Raji (cell line): ENCODE measurements at regions not wholly inside any gene's neighbourhood (a gene's known extent, or its start where the extent isn't known, plus 50 kb on each side); places are given as distances from the start of the nearest gene placed in this dataset.

Experiments used
- POLR2A ChIP-seq: IDR thresholded peaks from 2 replicates; pipeline ENCODE4 v1.6.1; 2011; ENCODE audit warnings: low read depth, low read length, control low read depth; ENCODE audit not compliant: insufficient read depth

DNA sequence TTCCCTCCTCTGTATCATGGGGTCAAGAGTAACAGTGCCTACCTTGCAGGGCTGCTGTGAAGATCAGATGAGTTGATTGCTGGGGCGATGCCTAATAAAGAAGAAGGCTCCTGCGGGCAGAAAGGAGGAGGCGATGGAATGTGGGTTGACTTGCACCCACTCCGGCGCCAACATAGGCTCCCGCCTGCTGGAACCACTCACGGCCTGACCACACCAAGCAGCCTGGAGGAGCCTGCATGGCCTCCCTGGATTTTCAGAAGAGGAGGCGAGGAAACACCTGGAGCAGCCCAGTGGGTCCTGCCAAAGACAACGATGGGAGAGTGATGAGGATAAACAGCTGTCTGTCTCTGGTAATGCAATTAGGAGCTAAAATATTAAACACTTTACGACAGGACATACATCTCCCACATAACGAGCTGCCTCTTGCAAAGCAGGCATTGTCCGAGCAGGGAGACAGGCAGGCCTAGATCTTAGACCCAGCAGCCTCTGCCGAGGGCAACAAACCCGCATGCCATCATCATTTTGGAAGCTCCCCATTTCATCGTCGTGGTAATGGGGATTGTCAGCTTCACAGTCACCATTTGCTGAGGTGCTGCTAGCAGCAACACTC lies 302.9 kb upstream of the ZMIZ1 start:
- no peak for TF ChIP-seq POLR2A

GRCh38 chr10:78766603-78767002 lies 302.2 kb upstream of the ZMIZ1 start:
- TF ChIP-seq POLR2A, result no peak

DNA sequence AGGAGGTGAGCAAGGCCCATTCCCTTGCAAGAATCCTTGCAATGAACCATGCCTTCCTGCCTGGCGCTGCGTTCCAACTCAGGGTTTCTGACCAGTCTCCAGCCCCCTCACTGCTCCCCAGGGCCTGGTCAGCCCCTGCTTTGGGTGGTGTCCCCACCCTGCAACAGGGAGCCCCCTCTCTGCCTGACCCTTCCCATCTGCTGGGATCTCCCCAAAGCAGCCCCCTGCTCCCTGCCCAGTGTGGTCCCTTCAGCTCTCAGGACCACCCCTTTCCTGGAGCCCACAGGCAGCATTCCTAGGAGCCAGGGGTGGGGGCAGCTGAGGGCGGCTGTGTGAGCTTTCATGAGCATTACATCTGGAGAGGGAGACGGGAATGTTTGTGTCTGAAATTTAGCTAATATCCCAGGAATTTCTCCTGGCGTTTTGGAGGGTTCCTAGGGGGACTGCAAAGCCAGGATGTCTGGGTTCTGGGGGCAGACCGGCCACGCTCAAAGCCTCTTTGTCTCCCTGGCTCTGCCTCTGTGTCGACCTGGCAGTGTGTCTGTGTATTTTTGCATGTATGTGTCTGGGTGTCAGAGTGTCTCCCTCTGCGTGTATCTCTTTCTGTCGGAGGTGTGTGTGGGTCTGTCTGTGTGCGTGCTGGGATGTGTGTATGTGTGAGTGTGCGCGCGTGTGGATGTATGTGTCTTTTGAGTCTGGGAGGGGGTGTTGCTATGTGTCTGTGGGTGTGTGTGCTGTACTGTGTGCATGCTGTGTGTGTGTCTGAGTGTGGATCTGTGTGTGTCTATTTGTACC lies 300.5 kb upstream of the ZMIZ1 start:
- TF ChIP-seq POLR2A, result no peak

DNA sequence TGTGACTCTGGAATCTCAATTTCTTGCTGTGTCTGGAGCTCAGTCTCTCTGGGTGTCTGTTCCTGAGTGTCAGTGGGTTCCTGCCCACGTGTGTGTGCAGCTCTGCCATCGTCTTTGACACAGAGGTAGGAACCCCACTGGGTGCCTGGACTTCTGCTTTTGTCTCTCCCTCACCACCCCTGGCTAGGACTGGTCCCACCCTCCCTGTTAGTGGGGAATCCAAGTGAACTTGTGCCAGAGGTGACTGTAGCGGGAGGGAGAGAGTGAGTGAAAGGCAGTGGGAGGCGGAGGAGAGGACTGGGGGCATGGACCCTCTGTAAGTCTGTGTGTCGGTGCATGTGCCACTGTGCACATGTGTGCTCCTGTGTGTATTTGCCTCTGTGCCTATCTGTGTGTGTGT lies 299.9 kb upstream of the ZMIZ1 start:
- no peak for TF ChIP-seq POLR2A

DNA sequence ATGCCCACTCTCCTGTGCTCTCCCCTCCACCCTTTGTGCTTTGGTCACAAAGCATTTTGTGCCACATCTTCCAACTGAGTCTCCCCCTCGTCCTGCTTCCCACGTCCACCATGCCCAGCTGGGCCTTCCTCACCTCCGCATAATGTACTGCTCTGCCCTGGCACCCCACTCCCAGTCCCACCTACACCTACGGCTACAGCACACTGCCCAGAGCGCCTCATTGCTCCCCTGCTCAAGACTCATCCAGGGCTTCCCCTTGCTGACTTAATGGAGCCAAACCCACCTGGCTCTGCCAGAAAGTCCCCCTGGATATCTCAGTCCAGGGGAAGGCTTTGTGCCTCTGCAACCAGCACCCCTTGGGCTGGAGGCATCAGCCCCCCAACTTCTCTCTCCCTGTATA lies 299.2 kb upstream of the ZMIZ1 start:
- TF ChIP-seq POLR2A, result no peak

GRCh38 chr10:78770167-78771090 lies 298.3 kb upstream of the ZMIZ1 start:
- no peak for TF ChIP-seq POLR2A

DNA sequence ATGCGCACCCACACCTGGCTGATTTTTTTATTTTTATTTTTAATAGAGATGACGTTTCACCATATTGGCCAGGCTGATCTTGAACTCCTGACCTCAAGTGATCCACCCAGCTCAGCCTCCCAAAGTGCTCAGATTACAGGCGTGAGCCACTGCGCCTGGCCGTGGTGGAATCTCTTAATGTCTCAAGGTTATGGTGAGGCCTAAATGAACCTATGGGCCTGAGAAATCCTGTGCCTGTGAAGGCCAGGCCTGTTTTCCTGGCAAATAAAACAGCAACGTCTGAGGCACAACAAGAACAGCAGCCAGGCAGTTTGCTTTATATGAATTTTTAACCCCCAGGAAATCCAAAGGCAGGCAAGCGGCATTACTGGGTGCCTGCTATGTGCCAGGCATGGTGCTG lies 297.5 kb upstream of the ZMIZ1 start:
- TF ChIP-seq POLR2A, result no peak

GRCh38 chr10:78771808-78772455 lies 296.8 kb upstream of the ZMIZ1 start:
- TF ChIP-seq POLR2A, result no peak

- no peak for TF ChIP-seq POLR2A
Observed at GRCh38 chr10:78772486-78772885, 296.3 kb upstream of the ZMIZ1 start.

DNA sequence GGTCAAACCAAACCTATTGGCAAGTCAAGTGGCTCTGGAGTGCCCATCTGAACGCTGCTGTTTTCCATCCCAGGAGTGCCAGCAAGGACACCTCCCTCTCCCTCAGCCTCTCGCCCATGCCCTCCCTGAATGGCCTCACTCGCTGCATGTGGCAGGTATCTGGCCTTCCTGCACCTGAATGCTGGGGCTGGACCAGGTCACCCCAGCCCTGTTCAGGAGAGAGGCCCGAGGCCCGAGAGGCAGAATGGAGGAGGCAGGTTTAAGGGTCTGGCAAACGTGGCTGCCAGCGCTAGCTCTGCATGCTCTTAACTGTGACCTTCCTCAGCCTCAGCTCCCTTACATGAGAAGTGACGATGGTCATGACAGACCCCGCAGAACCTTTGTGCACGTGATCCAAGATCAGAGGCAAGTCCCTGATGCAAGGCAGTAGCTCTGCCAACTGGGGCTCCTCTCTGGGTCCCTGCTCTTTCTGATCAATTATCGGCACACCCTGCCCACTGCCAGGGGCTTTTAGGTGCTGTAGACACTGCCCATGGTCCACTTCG lies 295.7 kb upstream of the ZMIZ1 start:
- TF ChIP-seq POLR2A, result no peak

DNA sequence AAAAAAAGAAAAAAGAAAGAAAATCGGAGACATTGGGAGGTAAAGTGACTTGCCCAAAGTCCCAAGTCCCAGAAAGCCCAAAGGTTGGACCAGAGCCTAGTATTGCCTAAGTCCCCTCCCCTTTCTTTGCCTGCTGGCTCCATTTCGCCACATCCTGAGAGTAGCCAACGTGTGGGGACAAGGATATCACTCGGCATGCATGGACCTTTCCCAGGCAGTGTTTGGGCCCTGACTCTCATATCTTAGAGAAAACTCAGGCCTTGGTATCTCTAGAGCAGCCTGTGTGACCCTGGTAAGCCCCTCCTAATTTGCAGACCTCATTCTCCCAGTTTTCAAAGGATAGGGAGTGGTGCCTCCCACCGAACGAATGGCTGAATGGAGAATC lies 294.2 kb upstream of the ZMIZ1 start:
- TF ChIP-seq POLR2A, result no peak

GRCh38 chr10:78774999-78775711 lies 293.6 kb upstream of the ZMIZ1 start:
- no peak for TF ChIP-seq POLR2A

GRCh38 chr10:78775891-78776290 lies 292.9 kb upstream of the ZMIZ1 start:
- no peak for TF ChIP-seq POLR2A

DNA sequence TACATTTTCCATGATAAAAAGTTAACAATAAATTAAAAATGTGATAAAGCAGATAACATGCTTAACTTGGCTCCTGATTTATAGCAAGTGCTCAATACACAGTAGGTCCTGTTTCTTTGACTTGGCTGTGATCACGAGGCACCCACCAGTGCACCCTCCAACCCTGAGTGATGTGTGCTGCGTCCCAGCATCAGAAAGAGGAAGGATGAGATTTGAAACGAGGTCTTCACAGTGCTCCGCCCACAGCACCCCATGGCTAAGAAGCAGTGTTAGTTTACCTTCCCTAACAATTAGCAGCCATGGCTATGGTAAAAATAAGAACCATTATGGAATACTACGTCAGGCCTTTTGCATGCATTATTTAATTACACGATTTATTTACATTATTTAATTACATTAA lies 292.0 kb upstream of the ZMIZ1 start:
- no peak for TF ChIP-seq POLR2A
